CD4-positive, alpha-beta T cell treated with Interleukin-15 for 4 hours (primary cell): ENCODE measurements at regions not wholly inside any gene's neighbourhood (a gene's known extent, or its start where the extent isn't known, plus 50 kb on each side); places are given as distances from the start of the nearest gene placed in this dataset.

ENCODE experiments used
- DNase-seq: peaks from one replicate; pipeline ENCODE4 v3.0.0-alpha.2; 2020; ENCODE audit warnings: low spot score

GRCh38 chr10:10901906-10902305 is 115.8 kb upstream of the CELF2 start:
- DNase-seq = no peak

- DNase-seq = no peak
Observed at GRCh38 chr10:10902951-10903350, 114.7 kb upstream of the CELF2 start.

- DNase-seq = no peak
Observed at GRCh38 chr10:10903620-10904019, 114.1 kb upstream of the CELF2 start.

- DNase-seq = no peak
Observed at GRCh38 chr10:10910634-10911033, 107.0 kb upstream of the CELF2 start.

GRCh38 chr10:10911035-10911434 is 106.6 kb upstream of the CELF2 start:
- DNase-seq = no peak

- no peak for DNase-seq
Observed at GRCh38 chr10:10911471-10911921, 106.2 kb upstream of the CELF2 start.

GRCh38 chr10:10914144-10914543 is 103.5 kb upstream of the CELF2 start:
- no peak for DNase-seq

- no peak for DNase-seq
Observed at GRCh38 chr10:10915215-10915614, 102.5 kb upstream of the CELF2 start.

GRCh38 chr10:10917031-10917430 is 100.6 kb upstream of the CELF2 start:
- no peak for DNase-seq

- DNase-seq = no peak
Observed at GRCh38 chr10:10919976-10920375, 97.7 kb upstream of the CELF2 start.

- no peak for DNase-seq
Observed at GRCh38 chr10:10921826-10922461, 95.7 kb upstream of the CELF2 start.

GRCh38 chr10:10923029-10923651 is 94.5 kb upstream of the CELF2 start:
- no peak for DNase-seq

- no peak for DNase-seq
Observed at GRCh38 chr10:10925667-10926066, 92.0 kb upstream of the CELF2 start.

GRCh38 chr10:10927608-10928007 is 90.1 kb upstream of the CELF2 start:
- no peak for DNase-seq

- DNase-seq = no peak
Observed at GRCh38 chr10:10930979-10931743, 86.5 kb upstream of the CELF2 start.

GRCh38 chr10:10935032-10935431 is 82.6 kb upstream of the CELF2 start:
- DNase-seq = no peak

GRCh38 chr10:10938676-10939075 is 79.0 kb upstream of the CELF2 start:
- DNase-seq = no peak

GRCh38 chr10:10941127-10941730 is 76.4 kb upstream of the CELF2 start:
- no peak for DNase-seq

GRCh38 chr10:10942441-10942840 is 75.2 kb upstream of the CELF2 start:
- DNase-seq = no peak

- DNase-seq = no peak
Observed at GRCh38 chr10:10946081-10946480, 71.6 kb upstream of the CELF2 start.

GRCh38 chr10:10946801-10947200 is 70.9 kb upstream of the CELF2 start:
- no peak for DNase-seq

- DNase-seq = no peak
Observed at GRCh38 chr10:10951675-10952074, 66.0 kb upstream of the CELF2 start.

GRCh38 chr10:10952800-10953199 is 64.9 kb upstream of the CELF2 start:
- DNase-seq = no peak
